Esophagus squamous epithelium (tissue), 5 donors: ENCODE measurements at regions not wholly inside any gene's neighbourhood (a gene's known extent, or its start where the extent isn't known, plus 50 kb on each side); places are given as distances from the start of the nearest gene placed in this dataset.

Experiments
- DNase-seq: peaks from one replicate; lab custom pipeline; 2025; lab: John Stamatoyannopoulos, UW
- H3K27ac ChIP-seq, 4 donors: fragments of 200-600 bp; sonication (generic); one replicate each; pipeline ENCODE4 v1.5.1; 2016 to 2019; ENCODE audit warnings: mild to moderate bottlenecking in 1 of 4
- H3K27me3 ChIP-seq, 4 donors: fragments of 200-600 bp; sonication (generic); 1 replicate in 3 of 4; 2 replicates in 1 of 4; pipeline versions ENCODE4 v1.5.1 to v1.6.0; 2017 to 2021; ENCODE audit warnings: antibody characterized with exemption in 1 of 4
- H3K36me3 ChIP-seq, 3 donors: fragments of 200-600 bp; sonication (generic); one replicate each; pipeline ENCODE4 v1.5.1; 2016 to 2019
- H3K4me1 ChIP-seq, 3 donors: fragments of 200-600 bp; sonication (generic); one replicate each; pipeline ENCODE4 v1.5.1; 2017 to 2019
- H3K4me3 ChIP-seq, 4 donors: fragments of 200-600 bp; sonication (generic); 1 replicate in 3 of 4; 2 replicates in 1 of 4; pipeline ENCODE4 v1.5.1; 2016 to 2019; ENCODE audit warnings: mild to moderate bottlenecking in 2 of 4, moderate library complexity in 1 of 4
- H3K9me3 ChIP-seq, 3 donors: fragments of 200-600 bp; sonication (generic); one replicate each; pipeline ENCODE4 v1.5.1; 2016 to 2019
- CTCF ChIP-seq, 6 experiments: fragments of 450-650 bp in 4 of 6; fragments of 200-600 bp in 2 of 6; sonication (generic) in 2 of 6; IDR thresholded peaks; one replicate each; pipeline ENCODE4 v1.5.1; 2016 to 2019; ENCODE audit warnings: antibody characterized with exemption in 6 of 6, mild to moderate bottlenecking in 4 of 6, moderate library complexity in 4 of 6
- POLR2A ChIP-seq, 4 donors: fragments of 450-650 bp; IDR thresholded peaks; one replicate each; pipeline ENCODE4 v1.6.1; 2017; ENCODE audit warnings: antibody characterized with exemption in 4 of 4, mild to moderate bottlenecking in 4 of 4, moderate library complexity in 3 of 4
- WGBS, 2 donors: methylation state at CpG; one replicate each; pipeline ENCODE4 v1.1.5; 2018; 5-methylcytosine and 5-hydroxymethylcytosine counted together
- intact Hi-C: fragments of 100-400 bp; cut with DNase I; formaldehyde crosslinking; loops from one replicate; pipeline ENCODE4 v1.15.0; 2022
- donor health status: DM: yes; HTN: yes; CAD: no.

- WGBS, 2 donors: 41 to 57% methylated on average over 2 to 4 of the region's 6 CpGs
- H3K36me3 ChIP-seq: no peaks in the 10 kb centered on the region
- no peak for TF ChIP-seq POLR2A (IDR thresholded peaks at IDR 0.05)
- intact Hi-C loops: loop anchor here (5.0 kb wide), 1 partner anchor 71 kb away; no protein-coding TSS in a partner anchor
- no peaks in the 10 kb centered on the region for H3K9me3 ChIP-seq
- no peak overlapping the region for H3K27ac ChIP-seq
- DNase-seq: no peak
- H3K4me3 ChIP-seq: no peak overlapping the region
- H3K27me3 ChIP-seq: peaks cover 6 to 100% (median 23%) of the 10 kb centered on the region in 4 donors
- H3K4me1 ChIP-seq: peaks cover 11 to 42% (median 19%) of the 10 kb centered on the region in 3 donors
These were observed 58.9 kb upstream of the LBX1 start for GRCh38 chr10:101287997-101288635.

- H3K27me3 ChIP-seq: peaks cover 6 to 100% (median 22%) of the 10 kb centered on the region in 4 donors
- no peak overlapping the region for H3K4me3 ChIP-seq
- TF ChIP-seq CTCF (IDR thresholded peaks at IDR 0.05) (no peak), POLR2A (IDR thresholded peaks at IDR 0.05) (no peak)
- intact Hi-C loops: loop anchor here (5.0 kb wide), 1 partner anchor 72 kb away; no protein-coding TSS in a partner anchor
- peaks cover 11 to 34% (median 19%) of the 10 kb centered on the region in 3 donors for H3K4me1 ChIP-seq
- no peak for DNase-seq
- H3K9me3 ChIP-seq: no peaks in the 10 kb centered on the region
- H3K27ac ChIP-seq: no peak overlapping the region
- H3K36me3 ChIP-seq: no peaks in the 10 kb centered on the region
- WGBS, 2 donors: 64 to 89% methylated on average over 3 of the region's 3 CpGs
These were observed 60.3 kb upstream of the LBX1 start for GRCh38 chr10:101289541-101289940.

GRCh38 chr10:101290431-101290830 is 61.2 kb upstream of the LBX1 start:
- peaks cover 6 to 100% (median 21%) of the 10 kb centered on the region in 4 donors for H3K27me3 ChIP-seq
- WGBS, 2 donors: 53 to 54% methylated on average over 6 to 9 of the region's 10 CpGs
- no peak for TF ChIP-seq CTCF (IDR thresholded peaks at IDR 0.05)
- TF ChIP-seq POLR2A (IDR thresholded peaks at IDR 0.05): no peak
- H3K4me3 ChIP-seq: no peak overlapping the region
- H3K27ac ChIP-seq: no peak overlapping the region
- no peaks in the 10 kb centered on the region for H3K36me3 ChIP-seq
- peaks cover 11 to 33% (median 19%) of the 10 kb centered on the region in 3 donors for H3K4me1 ChIP-seq
- intact Hi-C loops: loop anchor here (10.0 kb wide), 1 partner anchor 284 kb away; no protein-coding TSS in a partner anchor
- DNase-seq: no peak
- H3K9me3 ChIP-seq: no peaks in the 10 kb centered on the region

- H3K4me3 ChIP-seq: no peak overlapping the region
- peaks cover 5 to 100% (median 18%) of the 10 kb centered on the region in 4 donors for H3K27me3 ChIP-seq
- 42 to 80% methylated on average over 2 to 8 of the region's 8 CpGs for WGBS, 2 donors
- H3K4me1 ChIP-seq: peaks cover 11 to 30% (median 19%) of the 10 kb centered on the region in 3 donors
- H3K27ac ChIP-seq: no peak overlapping the region
- H3K9me3 ChIP-seq: no peaks in the 10 kb centered on the region
- intact Hi-C loops: loop anchor here (10.0 kb wide), 1 partner anchor 284 kb away; no protein-coding TSS in a partner anchor
- no peak for DNase-seq
- TF ChIP-seq POLR2A (IDR thresholded peaks at IDR 0.05): no peak
- H3K36me3 ChIP-seq: no peaks in the 10 kb centered on the region
These were observed 61.6 kb upstream of the LBX1 start for GRCh38 chr10:101290881-101291280.

- 1 to 6% methylated on average over 3 to 25 of the region's 69 CpGs for WGBS, 2 donors
- TF ChIP-seq POLR2A (IDR thresholded peaks at IDR 0.05) (no peak), CTCF (IDR thresholded peaks at IDR 0.05) (peak; percentile 40 to 55 (median 47))
- H3K36me3 ChIP-seq: no peaks in the 10 kb centered on the region
- H3K9me3 ChIP-seq: no peaks in the 10 kb centered on the region
- peaks cover 5 to 100% (median 16%) of the 10 kb centered on the region in 4 donors for H3K27me3 ChIP-seq
- H3K27ac ChIP-seq: no peak overlapping the region
- peak overlapping the region; percentile 22 to 71 (median 48) for H3K4me3 ChIP-seq
- H3K4me1 ChIP-seq: peaks cover 11 to 26% (median 19%) of the 10 kb centered on the region in 3 donors
- intact Hi-C loops: loop anchor here (10.0 kb wide), 1 partner anchor 283 kb away; no protein-coding TSS in a partner anchor
- DNase-seq: no peak
These were observed 62.3 kb upstream of the LBX1 start for GRCh38 chr10:101291331-101292193.
